ENCODE measurements at regions not wholly inside any gene's neighbourhood (a gene's known extent, or its start where the extent isn't known, plus 50 kb on each side); places are given as distances from the start of the nearest gene placed in this dataset.

DNA sequence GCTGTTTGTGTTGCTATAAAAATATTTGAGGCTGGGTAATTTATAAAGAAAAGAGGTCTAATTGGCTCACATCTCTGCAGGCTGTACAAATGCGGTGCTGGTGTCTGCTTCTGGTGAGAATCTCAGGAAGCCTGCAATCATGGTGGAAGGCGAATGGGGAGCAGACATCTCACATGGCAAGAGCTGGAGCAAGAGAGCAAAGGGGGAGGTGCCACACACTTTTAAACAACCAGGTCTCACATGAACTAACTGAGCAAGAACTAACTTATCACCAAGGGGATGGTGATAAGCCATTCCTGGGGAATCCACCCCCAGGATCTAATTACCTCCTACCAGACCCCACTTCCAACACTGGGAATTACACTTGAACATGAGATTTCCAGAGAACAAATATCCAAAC, 300.7 kb upstream of the MDGA2 start:
- no peak for TF ChIP-seq POLR2A (IDR thresholded peaks at IDR 0.05)
- TF ChIP-seq, protein P1, sequence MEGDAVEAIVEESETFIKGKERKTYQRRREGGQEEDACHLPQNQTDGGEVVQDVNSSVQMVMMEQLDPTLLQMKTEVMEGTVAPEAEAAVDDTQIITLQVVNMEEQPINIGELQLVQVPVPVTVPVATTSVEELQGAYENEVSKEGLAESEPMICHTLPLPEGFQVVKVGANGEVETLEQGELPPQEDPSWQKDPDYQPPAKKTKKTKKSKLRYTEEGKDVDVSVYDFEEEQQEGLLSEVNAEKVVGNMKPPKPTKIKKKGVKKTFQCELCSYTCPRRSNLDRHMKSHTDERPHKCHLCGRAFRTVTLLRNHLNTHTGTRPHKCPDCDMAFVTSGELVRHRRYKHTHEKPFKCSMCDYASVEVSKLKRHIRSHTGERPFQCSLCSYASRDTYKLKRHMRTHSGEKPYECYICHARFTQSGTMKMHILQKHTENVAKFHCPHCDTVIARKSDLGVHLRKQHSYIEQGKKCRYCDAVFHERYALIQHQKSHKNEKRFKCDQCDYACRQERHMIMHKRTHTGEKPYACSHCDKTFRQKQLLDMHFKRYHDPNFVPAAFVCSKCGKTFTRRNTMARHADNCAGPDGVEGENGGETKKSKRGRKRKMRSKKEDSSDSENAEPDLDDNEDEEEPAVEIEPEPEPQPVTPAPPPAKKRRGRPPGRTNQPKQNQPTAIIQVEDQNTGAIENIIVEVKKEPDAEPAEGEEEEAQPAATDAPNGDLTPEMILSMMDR (IDR thresholded peaks at IDR 0.05), result no peak

Measured in uterus (tissue), 2 donors.